ENCODE measurements at regions not wholly inside any gene's neighbourhood (a gene's known extent, or its start where the extent isn't known, plus 50 kb on each side); places are given as distances from the start of the nearest gene placed in this dataset.

GRCh38 chr16:86395477-86395876 lies 114.8 kb upstream of the FOXF1 start:
- no peak for DNase-seq

GRCh38 chr16:86396422-86396821 lies 113.9 kb upstream of the FOXF1 start:
- DNase-seq = peak; percentile 92

- peak; percentile 95 for DNase-seq
Measured at GRCh38 chr16:86396901-86397311, 113.4 kb upstream of the FOXF1 start.

- no peak for DNase-seq
Measured at GRCh38 chr16:86398201-86398600, 112.1 kb upstream of the FOXF1 start.

GRCh38 chr16:86398622-86399021 lies 111.7 kb upstream of the FOXF1 start:
- DNase-seq = peak; percentile 76

GRCh38 chr16:86401126-86401525 lies 109.2 kb upstream of the FOXF1 start:
- DNase-seq = no peak

- no peak for DNase-seq
Measured at GRCh38 chr16:86403085-86403484, 107.2 kb upstream of the FOXF1 start.

GRCh38 chr16:86403541-86404163 lies 106.7 kb upstream of the FOXF1 start:
- no peak for DNase-seq

- DNase-seq = no peak
Measured at GRCh38 chr16:86404678-86405077, 105.6 kb upstream of the FOXF1 start.

GRCh38 chr16:86405319-86405718 lies 105.0 kb upstream of the FOXF1 start:
- no peak for DNase-seq

GRCh38 chr16:86406056-86406455 lies 104.3 kb upstream of the FOXF1 start:
- no peak for DNase-seq

- no peak for DNase-seq
Measured at GRCh38 chr16:86408685-86409084, 101.6 kb upstream of the FOXF1 start.

- DNase-seq = no peak
Measured at GRCh38 chr16:86410081-86410480, 100.2 kb upstream of the FOXF1 start.

- no peak for DNase-seq
Measured at GRCh38 chr16:86410529-86410928, 99.8 kb upstream of the FOXF1 start.

GRCh38 chr16:86411897-86412296 lies 98.4 kb upstream of the FOXF1 start:
- no peak for DNase-seq

- no peak for DNase-seq
Measured at GRCh38 chr16:86414991-86415740, 95.2 kb upstream of the FOXF1 start.

GRCh38 chr16:86418981-86419380 lies 91.3 kb upstream of the FOXF1 start:
- no peak for DNase-seq

- no peak for DNase-seq
Measured at GRCh38 chr16:86419518-86419917, 90.8 kb upstream of the FOXF1 start.

- no peak for DNase-seq
Measured at GRCh38 chr16:86421995-86422394, 88.3 kb upstream of the FOXF1 start.

GRCh38 chr16:86424398-86424797 lies 85.9 kb upstream of the FOXF1 start:
- DNase-seq = no peak

- DNase-seq = no peak
Measured at GRCh38 chr16:86424985-86425384, 85.3 kb upstream of the FOXF1 start.

- DNase-seq = no peak
Measured at GRCh38 chr16:86426063-86426642, 84.2 kb upstream of the FOXF1 start.

GRCh38 chr16:86427433-86427851 lies 82.9 kb upstream of the FOXF1 start:
- DNase-seq = peak; percentile 54

All from fibroblast of skin of right quadriceps (primary cell).